Adrenal gland (tissue), 9 donors: ENCODE measurements at regions not wholly inside any gene's neighbourhood (a gene's known extent, or its start where the extent isn't known, plus 50 kb on each side); places are given as distances from the start of the nearest gene placed in this dataset.

ENCODE experiments used
- DNase-seq, 7 donors: peaks; one replicate each; pipeline ENCODE4 v3.0.0-alpha.2; 2019 to 2020
- H3K27ac ChIP-seq, 5 donors: fragments of 200-600 bp; sonication (generic) in 4 of 5; 1 replicate in 3 of 5; 2 replicates in 2 of 5; pipeline versions ENCODE4 v1.5.1 to v1.8.0; 2016 to 2020; ENCODE audit warnings: mild to moderate bottlenecking in 1 of 5
- H3K27me3 ChIP-seq: fragments of 200-600 bp; 2 replicates; pipeline ENCODE4 v1.8.0; 2021
- H3K36me3 ChIP-seq, 2 donors: fragments of 200-600 bp; replicated peaks in 1 of 2; 1 replicate in 1 of 2; 2 replicates in 1 of 2; pipeline versions ENCODE4 v1.5.1 to v1.8.0; 2018 to 2022
- H3K4me1 ChIP-seq, 2 donors: fragments of 200-600 bp; replicated peaks in 1 of 2; 1 replicate in 1 of 2; 2 replicates in 1 of 2; pipeline versions ENCODE4 v1.5.1 to v1.8.0; 2018 to 2021
- H3K4me3 ChIP-seq, 4 donors: fragments of 200-600 bp; sonication (generic) in 3 of 4; one replicate each; pipeline ENCODE4 v1.5.1; 2016 to 2018
- H3K9me3 ChIP-seq, 3 donors: fragments of 200-600 bp; sonication (generic) in 1 of 3; replicated peaks in 1 of 3; 1 replicate in 2 of 3; 2 replicates in 1 of 3; pipeline versions ENCODE4 v1.5.1 to v1.8.0; 2016 to 2021
- CTCF ChIP-seq, 6 experiments: fragments of 450-650 bp in 4 of 6; fragments of 200-600 bp in 2 of 6; sonication (generic) in 1 of 6; IDR thresholded peaks; 1 replicate in 5 of 6; 2 replicates in 1 of 6; pipeline versions ENCODE4 v1.5.1 to v1.8.0; 2016 to 2021; ENCODE audit warnings: antibody characterized with exemption in 6 of 6, mild to moderate bottlenecking in 2 of 6, moderate library complexity in 1 of 6
- POLR2A ChIP-seq, 2 donors: fragments of 450-650 bp; IDR thresholded peaks; one replicate each; pipeline ENCODE4 v1.6.1; 2017; ENCODE audit warnings: antibody characterized with exemption in 2 of 2, mild to moderate bottlenecking in 2 of 2, moderate library complexity in 1 of 2
- WGBS, 4 donors: extraction: QIAGEN DNeasy Blood & Tissue Kit in 2 of 4; methylation state at CpG; one replicate each; pipeline versions ENCODE4 v1.1.5 to v1.1.7; 2013 to 2017; 5-methylcytosine and 5-hydroxymethylcytosine counted together
- intact Hi-C, 2 donors: fragments of 100-400 bp; cut with DNase I; formaldehyde crosslinking; loops; one replicate each; pipeline versions ENCODE4 v1.14.1 to v1.15.0; 2022 to 2023
- donor health status: healthy with polysubstance abuse.
- donor health status: Bipolar disorder and iron deficiency.
- donor health status: DM: yes; HTN: yes; CAD: no.
- donor health status: DM: no; HTN: no; CAD: no.
- donor health status: DM: no; HTN: no; CAD: no.

- intact Hi-C loops, result no loop called here
- H3K9me3 ChIP-seq, result no peaks in the 10 kb centered on the region
- TF ChIP-seq POLR2A (IDR thresholded peaks at IDR 0.05) (no peak), CTCF (IDR thresholded peaks at IDR 0.05) (no peak)
- no peak for DNase-seq
- no peaks in the 10 kb centered on the region for H3K27me3 ChIP-seq
- WGBS, 4 donors, result 50 to 68% (median 63%) methylated on average over 1 of the region's 1 CpG
- no peaks in the 10 kb centered on the region for H3K36me3 ChIP-seq
- H3K27ac ChIP-seq, result no peak overlapping the region
- no peak overlapping the region for H3K4me3 ChIP-seq
- no peaks in the 10 kb centered on the region for H3K4me1 ChIP-seq
Measured at GRCh38 chr10:77700086-77700485, 62.5 kb upstream of the KCNMA1 start.

- intact Hi-C loops, result no loop called here
- no peak for DNase-seq
- TF ChIP-seq POLR2A (IDR thresholded peaks at IDR 0.05) (no peak), CTCF (IDR thresholded peaks at IDR 0.05) (no peak)
- 56 to 77% (median 70%) methylated on average over 1 of the region's 1 CpG for WGBS, 4 donors
- Histone ChIP-seq H3K4me1 (no peaks in the 10 kb centered on the region), H3K36me3 (no peaks in the 10 kb centered on the region), H3K27ac (no peak overlapping the region), H3K4me3 (no peak overlapping the region), H3K27me3 (no peaks in the 10 kb centered on the region), H3K9me3 (no peaks in the 10 kb centered on the region)
Measured at GRCh38 chr10:77699080-77699645, 61.6 kb upstream of the KCNMA1 start.

- DNase-seq, result no peak
- 79 to 85% (median 80%) methylated on average over 5 of the region's 5 CpGs for WGBS, 4 donors
- Histone ChIP-seq H3K4me3 (no peak overlapping the region), H3K9me3 (no peaks in the 10 kb centered on the region), H3K4me1 (no peaks in the 10 kb centered on the region), H3K27me3 (no peaks in the 10 kb centered on the region), H3K36me3 (no peaks in the 10 kb centered on the region), H3K27ac (no peak overlapping the region)
- intact Hi-C loops, result no loop called here
- TF ChIP-seq CTCF (IDR thresholded peaks at IDR 0.05), result no peak
- TF ChIP-seq POLR2A (IDR thresholded peaks at IDR 0.05), result no peak
Measured at GRCh38 chr10:77698267-77698931, 60.8 kb upstream of the KCNMA1 start.

GRCh38 chr10:77696584-77696983, 59.0 kb upstream of the KCNMA1 start:
- Histone ChIP-seq H3K4me3 (no peak overlapping the region), H3K36me3 (no peaks in the 10 kb centered on the region), H3K27me3 (no peaks in the 10 kb centered on the region), H3K9me3 (no peaks in the 10 kb centered on the region), H3K27ac (no peak overlapping the region), H3K4me1 (no peaks in the 10 kb centered on the region)
- no peak for DNase-seq
- TF ChIP-seq POLR2A (IDR thresholded peaks at IDR 0.05) (no peak), CTCF (IDR thresholded peaks at IDR 0.05) (no peak)
- intact Hi-C loops, result no loop called here
- 90 to 94% (median 92%) methylated on average over 10 of the region's 10 CpGs for WGBS, 4 donors
